ENCODE measurements at regions not wholly inside any gene's neighbourhood (a gene's known extent, or its start where the extent isn't known, plus 50 kb on each side); places are given as distances from the start of the nearest gene placed in this dataset.

- no peak overlapping the region for H3K27ac ChIP-seq
These were observed 326.2 kb upstream of the RAB6C start for GRCh38 chr2:129653246-129653645.

DNA sequence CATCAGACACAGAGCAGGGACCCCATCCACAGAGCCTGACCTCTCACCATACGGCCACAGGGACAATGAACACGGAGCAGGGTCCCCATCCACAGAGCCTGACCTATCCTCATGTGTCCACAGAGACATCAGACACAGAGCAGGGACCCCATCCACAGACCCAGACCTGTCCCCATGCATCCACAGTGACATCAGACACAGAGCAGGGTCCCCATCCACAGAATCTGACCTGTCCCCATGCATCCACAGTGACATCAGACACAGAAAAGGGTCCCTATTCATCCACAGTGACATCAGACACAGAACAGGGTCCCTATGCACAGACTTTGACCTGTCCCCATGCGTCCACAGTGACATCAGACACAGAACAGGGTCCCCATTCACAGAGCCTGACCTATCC, 325.1 kb upstream of the RAB6C start:
- H3K9me3 ChIP-seq = no peaks in the 10 kb centered on the region
- TF ChIP-seq, protein P1, sequence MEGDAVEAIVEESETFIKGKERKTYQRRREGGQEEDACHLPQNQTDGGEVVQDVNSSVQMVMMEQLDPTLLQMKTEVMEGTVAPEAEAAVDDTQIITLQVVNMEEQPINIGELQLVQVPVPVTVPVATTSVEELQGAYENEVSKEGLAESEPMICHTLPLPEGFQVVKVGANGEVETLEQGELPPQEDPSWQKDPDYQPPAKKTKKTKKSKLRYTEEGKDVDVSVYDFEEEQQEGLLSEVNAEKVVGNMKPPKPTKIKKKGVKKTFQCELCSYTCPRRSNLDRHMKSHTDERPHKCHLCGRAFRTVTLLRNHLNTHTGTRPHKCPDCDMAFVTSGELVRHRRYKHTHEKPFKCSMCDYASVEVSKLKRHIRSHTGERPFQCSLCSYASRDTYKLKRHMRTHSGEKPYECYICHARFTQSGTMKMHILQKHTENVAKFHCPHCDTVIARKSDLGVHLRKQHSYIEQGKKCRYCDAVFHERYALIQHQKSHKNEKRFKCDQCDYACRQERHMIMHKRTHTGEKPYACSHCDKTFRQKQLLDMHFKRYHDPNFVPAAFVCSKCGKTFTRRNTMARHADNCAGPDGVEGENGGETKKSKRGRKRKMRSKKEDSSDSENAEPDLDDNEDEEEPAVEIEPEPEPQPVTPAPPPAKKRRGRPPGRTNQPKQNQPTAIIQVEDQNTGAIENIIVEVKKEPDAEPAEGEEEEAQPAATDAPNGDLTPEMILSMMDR (IDR thresholded peaks at IDR 0.05) = no peak
- H3K27me3 ChIP-seq = no peaks in the 10 kb centered on the region
- H3K4me1 ChIP-seq (ENCODE audit: control insufficient read depth in 1 of 2, insufficient read depth in 1 of 2, low read depth in 1 of 2, low read length in 1 of 2) = no peaks in the 10 kb centered on the region
- H3K4me3 ChIP-seq (ENCODE audit: low read depth in 1 of 2, low read length in 1 of 2) = no peak overlapping the region
- H3K36me3 ChIP-seq = no peaks in the 10 kb centered on the region
- no peak overlapping the region for H3K27ac ChIP-seq

More at GRCh38 chr2:129653246-129653645, 326.2 kb upstream of the RAB6C start:
- Histone ChIP-seq H3K27me3 (no peaks in the 10 kb centered on the region), H3K9me3 (no peaks in the 10 kb centered on the region), H3K4me1 (ENCODE audit: control insufficient read depth in 1 of 2, insufficient read depth in 1 of 2, low read depth in 1 of 2, low read length in 1 of 2) (no peaks in the 10 kb centered on the region), H3K36me3 (no peaks in the 10 kb centered on the region), H3K4me3 (ENCODE audit: low read depth in 1 of 2, low read length in 1 of 2) (no peak overlapping the region)
- TF ChIP-seq, protein P1 (IDR thresholded peaks at IDR 0.05) = no peak

DNA sequence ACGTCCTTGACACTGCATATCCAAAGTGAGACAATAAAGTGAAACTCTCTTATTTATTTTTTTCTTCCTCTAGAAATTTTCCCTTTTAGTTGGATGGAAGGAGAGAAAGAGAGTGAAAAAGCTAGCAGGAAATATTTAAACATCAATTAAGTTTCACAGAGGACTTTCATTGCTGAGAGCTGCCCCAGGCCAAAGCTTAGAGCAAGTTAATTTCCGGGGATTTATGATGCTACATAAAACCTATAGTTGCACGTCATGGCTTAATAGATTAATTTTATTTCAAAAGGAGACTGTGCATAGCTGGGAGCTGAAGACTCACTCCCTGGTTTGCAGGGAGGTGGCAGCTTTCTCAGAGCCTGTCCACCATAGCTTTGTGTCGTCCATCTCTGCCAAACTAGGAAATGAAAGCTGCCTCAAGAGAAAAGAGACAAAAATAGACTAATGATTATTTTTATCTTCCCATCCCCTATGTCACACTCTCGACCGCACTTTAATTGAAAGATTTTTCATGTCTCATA, 323.3 kb upstream of the RAB6C start:
- H3K27ac ChIP-seq = no peak overlapping the region
- H3K4me3 ChIP-seq (ENCODE audit: low read depth in 1 of 2, low read length in 1 of 2) = no peak overlapping the region
- no peaks in the 10 kb centered on the region for H3K36me3 ChIP-seq
- TF ChIP-seq, protein P1 (IDR thresholded peaks at IDR 0.05) = no peak
- H3K9me3 ChIP-seq = no peaks in the 10 kb centered on the region
- H3K27me3 ChIP-seq = no peaks in the 10 kb centered on the region
- no peaks in the 10 kb centered on the region for H3K4me1 ChIP-seq (ENCODE audit: control insufficient read depth in 1 of 2, insufficient read depth in 1 of 2, low read depth in 1 of 2, low read length in 1 of 2)

GRCh38 chr2:129658430-129658829, 321.0 kb upstream of the RAB6C start:
- Histone ChIP-seq H3K27ac (no peak overlapping the region), H3K27me3 (no peaks in the 10 kb centered on the region), H3K9me3 (no peaks in the 10 kb centered on the region), H3K36me3 (no peaks in the 10 kb centered on the region), H3K4me1 (ENCODE audit: control insufficient read depth in 1 of 2, insufficient read depth in 1 of 2, low read depth in 1 of 2, low read length in 1 of 2) (no peaks in the 10 kb centered on the region), H3K4me3 (ENCODE audit: low read depth in 1 of 2, low read length in 1 of 2) (no peak overlapping the region)
- TF ChIP-seq, protein P1 (IDR thresholded peaks at IDR 0.05) = no peak

GRCh38 chr2:129661935-129662334, 317.5 kb upstream of the RAB6C start:
- TF ChIP-seq, protein P1 (IDR thresholded peaks at IDR 0.05) = no peak
- no peaks in the 10 kb centered on the region for H3K36me3 ChIP-seq
- no peak overlapping the region for H3K27ac ChIP-seq
- no peaks in the 10 kb centered on the region for H3K9me3 ChIP-seq
- no peak overlapping the region for H3K4me3 ChIP-seq (ENCODE audit: low read depth in 1 of 2, low read length in 1 of 2)
- H3K27me3 ChIP-seq = no peaks in the 10 kb centered on the region
- no peaks in the 10 kb centered on the region for H3K4me1 ChIP-seq (ENCODE audit: control insufficient read depth in 1 of 2, insufficient read depth in 1 of 2, low read depth in 1 of 2, low read length in 1 of 2)

DNA sequence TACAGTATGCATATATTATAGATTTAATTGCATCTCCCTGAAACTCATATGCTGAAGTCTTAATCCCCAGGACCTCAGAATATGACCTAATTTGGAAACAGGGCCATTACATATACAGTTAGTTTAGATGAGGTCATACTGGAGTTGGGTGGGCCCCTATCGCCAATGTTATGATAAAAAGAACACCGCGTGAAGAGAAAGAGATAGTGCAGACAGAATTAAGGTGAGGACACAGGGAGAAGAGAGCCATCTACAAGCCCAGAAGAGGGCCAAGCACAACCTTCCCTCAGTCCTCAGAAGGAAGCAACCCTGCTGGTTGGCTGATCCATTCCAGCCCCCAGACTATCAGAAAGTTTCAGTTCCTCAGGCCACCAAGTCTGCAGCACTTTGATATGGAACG, 311.9 kb upstream of the RAB6C start:
- Histone ChIP-seq H3K9me3 (no peaks in the 10 kb centered on the region), H3K27ac (no peak overlapping the region), H3K27me3 (no peaks in the 10 kb centered on the region), H3K4me3 (ENCODE audit: low read depth in 1 of 2, low read length in 1 of 2) (no peak overlapping the region), H3K4me1 (ENCODE audit: control insufficient read depth in 1 of 2, insufficient read depth in 1 of 2, low read depth in 1 of 2, low read length in 1 of 2) (no peaks in the 10 kb centered on the region), H3K36me3 (no peaks in the 10 kb centered on the region)
- TF ChIP-seq, protein P1 (IDR thresholded peaks at IDR 0.05) = no peak
